H9 (cell line): ENCODE measurements at regions not wholly inside any gene's neighbourhood (a gene's known extent, or its start where the extent isn't known, plus 50 kb on each side); places are given as distances from the start of the nearest gene placed in this dataset.

Experiments
- DNase-seq: peaks from one replicate; pipeline ENCODE4 v3.0.0-alpha.2; 2017
- H2AFZ ChIP-seq: one replicate; pipeline ENCODE4 v1.6.1; 2013; ENCODE audit warnings: mild to moderate bottlenecking, low read length, control low read depth, moderate library complexity
- H2AK5ac ChIP-seq: 2 replicates; pipeline ENCODE4 v1.6.1; 2013; ENCODE audit warnings: low read length, control low read depth, mixed read lengths; ENCODE audit not compliant: insufficient read length
- H2BK120ac ChIP-seq: one replicate; pipeline ENCODE4 v1.6.1; 2013; ENCODE audit warnings: low read depth, mild to moderate bottlenecking, low read length, control low read depth, inconsistent platforms; ENCODE audit not compliant: poor library complexity, severe bottlenecking
- H2BK12ac ChIP-seq: 2 replicates; pipeline ENCODE4 v1.6.1; 2013; ENCODE audit warnings: low read length, control low read depth, mixed read lengths, low read depth; ENCODE audit not compliant: insufficient read length
- H2BK15ac ChIP-seq: 2 replicates; pipeline ENCODE4 v1.6.1; 2013; ENCODE audit warnings: low read depth, low read length, control low read depth
- H2BK20ac ChIP-seq: one replicate; pipeline ENCODE4 v1.6.1; 2013; ENCODE audit warnings: low read depth, mild to moderate bottlenecking, low read length, control low read depth, inconsistent platforms; ENCODE audit not compliant: poor library complexity, severe bottlenecking
- H2BK5ac ChIP-seq: 2 replicates; pipeline ENCODE4 v1.6.1; 2013; ENCODE audit warnings: low read length, control low read depth, mixed read lengths; ENCODE audit not compliant: insufficient read length
- H3K14ac ChIP-seq: 2 replicates; pipeline ENCODE4 v1.6.1; 2013; ENCODE audit warnings: low read length, control low read depth; ENCODE audit not compliant: insufficient read depth
- H3K18ac ChIP-seq: 2 replicates; pipeline ENCODE4 v1.6.1; 2013; ENCODE audit warnings: low read depth, mild to moderate bottlenecking, mixed read lengths, low read length, control low read depth; ENCODE audit not compliant: insufficient read length
- H3K23ac ChIP-seq: 2 replicates; pipeline ENCODE4 v1.6.1; 2013; ENCODE audit warnings: low read length, control low read depth, mixed read lengths, low read depth; ENCODE audit not compliant: insufficient read length
- H3K23me2 ChIP-seq: 2 replicates; pipeline ENCODE4 v1.6.1; 2013; ENCODE audit warnings: low read depth, mild to moderate bottlenecking, mixed read lengths, low read length, control low read depth; ENCODE audit not compliant: insufficient read length, poor library complexity, severe bottlenecking
- H3K27ac ChIP-seq: 2 replicates; pipeline ENCODE4 v1.5.1; 2013; ENCODE audit warnings: low read length, control low read depth, mixed read lengths, low read depth; ENCODE audit not compliant: insufficient read length
- H3K27me3 ChIP-seq: 2 replicates; pipeline ENCODE4 v1.6.1; 2013; ENCODE audit warnings: low read length, control low read depth, inconsistent platforms; ENCODE audit not compliant: insufficient read depth
- H3K4ac ChIP-seq: 2 replicates; pipeline ENCODE4 v1.6.1; 2013; ENCODE audit warnings: low read depth, mild to moderate bottlenecking, control low read depth, inconsistent platforms, low read length, moderate library complexity
- H3K4me1 ChIP-seq: 2 replicates; pipeline ENCODE4 v1.6.1; 2013; ENCODE audit warnings: low read length, control low read depth, inconsistent platforms; ENCODE audit not compliant: insufficient read depth
- H3K4me2 ChIP-seq: 2 replicates; pipeline ENCODE4 v1.6.1; 2013; ENCODE audit warnings: low read length, control low read depth, mixed read lengths; ENCODE audit not compliant: insufficient read length, insufficient read depth
- H3K56ac ChIP-seq: 2 replicates; pipeline ENCODE4 v1.6.1; 2013; ENCODE audit warnings: low read depth, mild to moderate bottlenecking, mixed read lengths, low read length, control low read depth; ENCODE audit not compliant: insufficient read length
- H3K79me1 ChIP-seq: 2 replicates; pipeline ENCODE4 v1.6.1; 2013; ENCODE audit warnings: low read depth, mild to moderate bottlenecking, moderate library complexity, low read length, control low read depth, inconsistent platforms; ENCODE audit not compliant: insufficient read depth, poor library complexity, severe bottlenecking
- H3K79me2 ChIP-seq: 2 replicates; pipeline ENCODE4 v1.6.1; 2013; ENCODE audit warnings: low read length, control low read depth, inconsistent platforms; ENCODE audit not compliant: insufficient read depth
- H3K9ac ChIP-seq: 2 replicates; pipeline ENCODE4 v1.6.1; 2013; ENCODE audit warnings: low read length, control low read depth, mixed read lengths; ENCODE audit not compliant: insufficient read length; ENCODE audit errors: extremely low read depth
- H3K9me3 ChIP-seq: one replicate; pipeline ENCODE4 v1.6.1; 2013; ENCODE audit warnings: low read depth, low read length, inconsistent platforms; ENCODE audit not compliant: control insufficient read depth
- H3T11ph ChIP-seq: one replicate; pipeline ENCODE4 v1.6.1; 2013; ENCODE audit warnings: mild to moderate bottlenecking, low read length, control low read depth, inconsistent platforms
- H4K20me1 ChIP-seq: one replicate; pipeline ENCODE4 v1.6.1; 2013; ENCODE audit not compliant: control insufficient read depth, insufficient read length, insufficient read depth
- H4K5ac ChIP-seq: 2 replicates; pipeline ENCODE4 v1.6.1; 2013; ENCODE audit warnings: low read depth, mild to moderate bottlenecking, mixed read lengths, low read length, control low read depth; ENCODE audit not compliant: insufficient read length
- H4K8ac ChIP-seq: replicated peaks from 2 replicates; pipeline ENCODE4 v1.6.1; 2013; ENCODE audit warnings: low read length, control low read depth, mixed read lengths, low read depth; ENCODE audit not compliant: insufficient read length
- H4K91ac ChIP-seq: 2 replicates; pipeline ENCODE4 v1.6.1; 2013; ENCODE audit warnings: low read depth, mild to moderate bottlenecking, moderate library complexity, mixed read lengths, low read length, control low read depth; ENCODE audit not compliant: insufficient read length
- H3K27ac Mint-ChIP-seq, 3 experiments: 2 replicates in 2 of 3; 3 replicates in 1 of 3; pipeline ENCODE4 v1.8.0; 2020 to 2021; ENCODE audit warnings: mixed read lengths in 3 of 3, mild to moderate bottlenecking in 1 of 3, moderate library complexity in 1 of 3
- H3K27me3 Mint-ChIP-seq: 2 replicates; pipeline ENCODE4 v1.8.0; 2021; ENCODE audit warnings: low read depth, mild to moderate bottlenecking, moderate library complexity, mixed read lengths
- H3K36me3 Mint-ChIP-seq, 3 experiments: 2 replicates in 2 of 3; 3 replicates in 1 of 3; pipeline ENCODE4 v1.8.0; 2020 to 2021; ENCODE audit warnings: low read depth in 3 of 3, mixed read lengths in 3 of 3; ENCODE audit not compliant: insufficient read depth in 1 of 3
- H3K4me1 Mint-ChIP-seq, 2 experiments: 2 replicates each; pipeline ENCODE4 v1.8.0; 2020; ENCODE audit warnings: mixed read lengths in 2 of 2
- H3K4me3 Mint-ChIP-seq, 2 experiments: 2 replicates in 1 of 2; 3 replicates in 1 of 2; pipeline ENCODE4 v1.8.0; 2020 to 2021; ENCODE audit warnings: mild to moderate bottlenecking in 2 of 2, mixed read lengths in 2 of 2, moderate library complexity in 1 of 2
- H3K9me3 Mint-ChIP-seq, 2 experiments: 2 replicates in 1 of 2; 3 replicates in 1 of 2; pipeline ENCODE4 v1.8.0; 2020; ENCODE audit warnings: mild to moderate bottlenecking in 2 of 2, mixed read lengths in 2 of 2, moderate library complexity in 1 of 2
- CTCF ChIP-seq: fragments of 200-600 bp; sonication (generic); conservative IDR thresholded peaks from 3 replicates; pipeline ENCODE4 v1.8.0; 2021; ENCODE audit warnings: antibody characterized with exemption, mild to moderate bottlenecking
- WGBS: extraction: QIAGEN DNeasy Blood & Tissue Kit; methylation state at CpG from one replicate; pipeline ENCODE4 v1.1.7; 2013; ENCODE audit warnings: missing lambda C conversion rate, low lambda C conversion rate, mixed read lengths; ENCODE audit not compliant: insufficient read length; ENCODE audit errors: extremely low coverage; 5-methylcytosine and 5-hydroxymethylcytosine counted together

- no peak overlapping the region for H2BK5ac ChIP-seq
- H2AK5ac ChIP-seq, result no peak overlapping the region
- H3K9ac ChIP-seq, result no peak overlapping the region
- H3K9me3 ChIP-seq, result no peaks in the 10 kb centered on the region
- H4K91ac ChIP-seq, result no peak overlapping the region
- H3K27me3 Mint-ChIP-seq, result no peaks in the 10 kb centered on the region
- no peaks in the 10 kb centered on the region for H3K27me3 ChIP-seq
- H3K27ac ChIP-seq, result no peak overlapping the region
- no peaks in the 10 kb centered on the region for H3K79me2 ChIP-seq
- H3K9me3 Mint-ChIP-seq, result no peaks in the 10 kb centered on the region
- H3K4me3 Mint-ChIP-seq, result no peak overlapping the region
- H2BK12ac ChIP-seq, result no peak overlapping the region
- no peak overlapping the region; a peak in 1 of 7 replicates for H3K27ac Mint-ChIP-seq
- no peaks in the 10 kb centered on the region; the same call in 1 of the 2 replicates for H3K4me1 ChIP-seq
- H3K36me3 Mint-ChIP-seq, result no peaks in the 10 kb centered on the region
- H3K4ac ChIP-seq, result no peak overlapping the region
- no peak for DNase-seq
- no peak for TF ChIP-seq CTCF
- H3K56ac ChIP-seq, result no peak overlapping the region
- H3K18ac ChIP-seq, result no peak overlapping the region
- H2BK15ac ChIP-seq, result no peak overlapping the region
- no peaks in the 10 kb centered on the region for H4K20me1 ChIP-seq
- no peak overlapping the region for H4K5ac ChIP-seq
- H3K79me1 ChIP-seq, result no peaks in the 10 kb centered on the region
- no peak overlapping the region for H2BK20ac ChIP-seq
- peaks cover 33 to 35% of the 10 kb centered on the region in 2 experiments for H3K4me1 Mint-ChIP-seq
- H3K23ac ChIP-seq, result no peak overlapping the region
- no peak overlapping the region for H3T11ph ChIP-seq
- H2AFZ ChIP-seq, result no peak overlapping the region
- H2BK120ac ChIP-seq, result no peak overlapping the region
- no peaks in the 10 kb centered on the region for H3K23me2 ChIP-seq
- no CpG with 5 or more reads among the region's 3 CpGs for WGBS
- H4K8ac ChIP-seq, result no peak overlapping the region
- no peak overlapping the region for H3K14ac ChIP-seq
- no peak overlapping the region for H3K4me2 ChIP-seq
These were observed 368.4 kb downstream of the BUD13 start for GRCh38 chr11:116404462-116404798.
